ENCODE measurements at regions not wholly inside any gene's neighbourhood (a gene's known extent, or its start where the extent isn't known, plus 50 kb on each side); places are given as distances from the start of the nearest gene placed in this dataset.
A peak's percentile ranks its signal among the peaks of the same experiment; 100 is the strongest.

GRCh38 chr7:94303695-94304094, 91.0 kb upstream of the COL1A2 start:
- Histone ChIP-seq H3K9me3 (replicated peaks; ENCODE audit: control insufficient read depth, insufficient read depth, low read depth, low read length) (no peaks in the 10 kb centered on the region), H3K27ac (ENCODE audit: extremely low read depth, low read depth, low read length) (no peak overlapping the region), H3K27me3 (ENCODE audit: control insufficient read depth in 2 of 2, insufficient read depth in 2 of 2, low read length in 2 of 2) (no peaks in the 10 kb centered on the region), H2AFZ (ENCODE audit: low read depth, low read length) (peak overlapping the region; percentile 58), H3K4me3 (no peak overlapping the region), H3K4me2 (ENCODE audit: insufficient read depth, low read length) (no peak overlapping the region), H3K4me1 (replicated peaks in 1 of 2; ENCODE audit: control insufficient read depth in 2 of 2, insufficient read depth in 2 of 2, low read length in 2 of 2) (peaks cover 0 to 2% of the 10 kb centered on the region in 2 experiments; a peak in 3 of 5 replicates), H3K9ac (ENCODE audit: insufficient read depth in 1 of 2, low read depth in 2 of 2, low read length in 2 of 2) (peak overlapping the region; percentile 39 to 61; a peak in 2 of 4 replicates), H4K20me1 (replicated peaks; ENCODE audit: control insufficient read depth, insufficient read depth, low read length) (no peaks in the 10 kb centered on the region), H3K9me1 (ENCODE audit: control insufficient read depth, insufficient read depth, low read length) (no peaks in the 10 kb centered on the region), H3K36me3 (ENCODE audit: control insufficient read depth, insufficient read depth, low read length) (no peaks in the 10 kb centered on the region), H3K79me2 (ENCODE audit: control insufficient read depth, insufficient read depth, low read length) (no peaks in the 10 kb centered on the region)
- TF ChIP-seq RERE (CRISPR knock-in tag; IDR thresholded peaks at IDR 0.05; ENCODE audit: borderline replicate concordance) = no peak
- no peak for TF ChIP-seq CEBPG (CRISPR knock-in tag; IDR thresholded peaks at IDR 0.05)
- no peak for TF ChIP-seq CEBPG (tag; conservative IDR thresholded peaks at IDR 0.05 in 1 of 2, IDR thresholded peaks at IDR 0.05 in 1 of 2)
- TF ChIP-seq PBX2 (CRISPR knock-in tag; IDR thresholded peaks at IDR 0.05; ENCODE audit: low read depth) = no peak
- TF ChIP-seq PBX2 (tag; conservative IDR thresholded peaks at IDR 0.05; ENCODE audit: low read depth) = no peak
- no peak for TF ChIP-seq FOS (IDR thresholded peaks at IDR 0.05; ENCODE audit: extremely low read depth, insufficient read length)
- no peak for TF ChIP-seq PCBP2 (IDR thresholded peaks at IDR 0.05; ENCODE audit: low read depth, low read length, poor library complexity, severe bottlenecking)
- TF ChIP-seq CC2D1A (IDR thresholded peaks at IDR 0.05) = no peak
- no peak for TF ChIP-seq PREB (CRISPR knock-in tag; IDR thresholded peaks at IDR 0.05)
- intact Hi-C loops (cut with micrococcal nuclease) (loop anchor here (5.0 kb wide), 1 partner anchor 34 kb away; no protein-coding TSS in a partner anchor), in situ Hi-C loops (cut with MboI) (no loop called here)
- 2% methylated on average over 7 of the region's 7 CpGs for WGBS (ENCODE audit: insufficient coverage, low coverage, missing lambda C conversion rate)
- peak; percentile 15; the same call in 2 of the 3 replicates for ATAC-seq
- BruUV-seq (replicated peaks) = no TSS peak
- no peak for FAIRE-seq
- DNase-seq (ENCODE audit: extremely low read depth in 1 of 4, low spot score in 3 of 4) = peak in 1 of 4 experiments; percentile 20
- POLR2A ChIA-PET = no interaction called here
- CTCF ChIA-PET (ENCODE audit: low intra/inter-chr PET ratio) = no interaction called here
